OCI-LY1 (cell line): ENCODE measurements at regions not wholly inside any gene's neighbourhood (a gene's known extent, or its start where the extent isn't known, plus 50 kb on each side); places are given as distances from the start of the nearest gene placed in this dataset.

ENCODE experiments used
- EZH2 ChIP-seq: fragments of 200-600 bp; sonication (generic), shearing (Covaris generic); IDR thresholded peaks from 2 replicates; pipeline ENCODE4 v1.8.0; 2017; ENCODE audit warnings: borderline replicate concordance, mixed run types, mild to moderate bottlenecking, antibody characterized with exemption, low read length, moderate library complexity, mixed read lengths
- TF ChIP-seq, protein P1 (sequence below): fragments of 200-600 bp; sonication (generic), shearing (Covaris generic); IDR thresholded peaks from 2 replicates; pipeline ENCODE4 v1.5.1; 2017; ENCODE audit warnings: mild to moderate bottlenecking, antibody characterized with exemption, low read length, moderate library complexity, mixed read lengths

DNA sequence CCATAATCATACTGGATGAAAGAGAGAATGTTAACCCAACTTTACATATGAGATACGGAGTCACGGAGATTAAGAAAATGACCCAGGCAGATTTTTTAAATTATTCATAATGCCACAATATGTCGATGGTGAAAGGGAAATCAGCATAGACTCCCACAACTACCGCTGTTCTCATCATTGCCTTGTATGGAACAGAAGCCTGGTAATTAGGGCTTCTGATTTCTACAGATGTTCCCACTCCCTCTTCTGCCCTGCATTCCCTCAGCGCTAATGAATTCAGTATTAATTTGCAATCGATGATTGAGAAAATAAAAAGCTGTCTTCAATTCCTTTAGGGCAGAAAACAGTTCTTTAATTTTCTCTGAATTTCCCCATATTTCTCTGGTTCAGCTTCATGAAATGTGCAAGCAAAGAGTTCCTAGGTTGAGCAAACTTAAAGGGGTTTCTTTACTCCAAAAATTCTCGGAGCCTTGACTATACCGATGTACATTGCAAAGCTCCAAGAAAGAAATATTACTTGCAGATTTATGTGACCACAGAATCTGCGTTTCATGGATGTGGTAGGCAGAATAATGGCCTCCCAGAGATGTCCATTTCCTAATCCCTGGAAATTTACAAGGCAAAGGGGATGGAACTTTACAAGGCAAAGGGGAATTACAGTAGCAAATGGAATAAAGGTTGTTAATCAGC, 134.9 kb upstream of the ZC3H12C start:
- TF ChIP-seq, protein P1, sequence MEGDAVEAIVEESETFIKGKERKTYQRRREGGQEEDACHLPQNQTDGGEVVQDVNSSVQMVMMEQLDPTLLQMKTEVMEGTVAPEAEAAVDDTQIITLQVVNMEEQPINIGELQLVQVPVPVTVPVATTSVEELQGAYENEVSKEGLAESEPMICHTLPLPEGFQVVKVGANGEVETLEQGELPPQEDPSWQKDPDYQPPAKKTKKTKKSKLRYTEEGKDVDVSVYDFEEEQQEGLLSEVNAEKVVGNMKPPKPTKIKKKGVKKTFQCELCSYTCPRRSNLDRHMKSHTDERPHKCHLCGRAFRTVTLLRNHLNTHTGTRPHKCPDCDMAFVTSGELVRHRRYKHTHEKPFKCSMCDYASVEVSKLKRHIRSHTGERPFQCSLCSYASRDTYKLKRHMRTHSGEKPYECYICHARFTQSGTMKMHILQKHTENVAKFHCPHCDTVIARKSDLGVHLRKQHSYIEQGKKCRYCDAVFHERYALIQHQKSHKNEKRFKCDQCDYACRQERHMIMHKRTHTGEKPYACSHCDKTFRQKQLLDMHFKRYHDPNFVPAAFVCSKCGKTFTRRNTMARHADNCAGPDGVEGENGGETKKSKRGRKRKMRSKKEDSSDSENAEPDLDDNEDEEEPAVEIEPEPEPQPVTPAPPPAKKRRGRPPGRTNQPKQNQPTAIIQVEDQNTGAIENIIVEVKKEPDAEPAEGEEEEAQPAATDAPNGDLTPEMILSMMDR: no peak
- no peak for TF ChIP-seq EZH2
